HG03521 (cell line): ENCODE measurements at regions not wholly inside any gene's neighbourhood (a gene's known extent, or its start where the extent isn't known, plus 50 kb on each side); places are given as distances from the start of the nearest gene placed in this dataset.
"Not testable (repeated sequence)": the region's sequence is repeated elsewhere in the genome, so short reads cannot be mapped to it uniquely, and the experiment has no call there.

Experiments used
- ATAC-seq: cut with Tn5 transposase; IDR thresholded peaks from one replicate; pipeline ENCODE4 v1.9.1; 2021; ENCODE audit warnings: mild to moderate bottlenecking, moderate library complexity; ENCODE audit not compliant: unreplicated experiment

DNA sequence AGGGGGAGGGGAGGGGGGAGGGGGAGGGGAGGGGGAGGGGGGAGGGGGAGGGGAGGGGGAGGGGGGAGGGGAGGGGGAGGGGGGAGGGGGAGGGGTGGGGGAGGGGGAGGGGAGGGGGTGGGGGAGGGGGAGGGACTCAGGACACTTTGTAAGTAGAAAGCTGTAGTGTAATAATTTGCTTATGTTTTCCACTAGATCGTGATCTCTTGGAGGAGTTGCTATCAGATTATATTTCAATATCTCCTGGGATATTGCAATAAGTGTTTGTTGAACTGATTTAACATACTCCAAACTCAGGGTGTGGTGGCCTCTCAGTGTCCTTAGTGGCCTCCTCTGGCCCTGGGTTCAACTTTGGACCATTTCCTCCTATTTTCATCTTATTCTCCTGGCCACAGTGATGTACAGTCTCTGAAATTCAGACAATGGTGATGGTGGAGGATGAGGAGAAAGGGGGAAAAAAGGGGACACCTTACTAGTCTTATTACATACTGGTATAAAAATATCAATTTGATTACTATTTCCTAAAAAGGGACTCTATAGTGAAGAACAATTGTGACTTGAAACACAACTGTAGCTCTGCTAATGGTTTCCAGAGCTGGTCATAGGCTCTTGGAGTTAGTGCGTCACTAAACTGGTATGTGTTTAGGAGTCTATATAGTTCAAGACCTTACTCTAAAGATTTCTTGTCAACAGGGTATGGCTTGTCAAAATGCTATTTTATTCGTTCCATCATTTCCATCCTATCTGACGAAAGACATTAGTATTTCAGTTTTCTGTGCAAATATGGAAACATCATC is 89.6 kb downstream of the DDX1 start:
- ATAC-seq = no peak

DNA sequence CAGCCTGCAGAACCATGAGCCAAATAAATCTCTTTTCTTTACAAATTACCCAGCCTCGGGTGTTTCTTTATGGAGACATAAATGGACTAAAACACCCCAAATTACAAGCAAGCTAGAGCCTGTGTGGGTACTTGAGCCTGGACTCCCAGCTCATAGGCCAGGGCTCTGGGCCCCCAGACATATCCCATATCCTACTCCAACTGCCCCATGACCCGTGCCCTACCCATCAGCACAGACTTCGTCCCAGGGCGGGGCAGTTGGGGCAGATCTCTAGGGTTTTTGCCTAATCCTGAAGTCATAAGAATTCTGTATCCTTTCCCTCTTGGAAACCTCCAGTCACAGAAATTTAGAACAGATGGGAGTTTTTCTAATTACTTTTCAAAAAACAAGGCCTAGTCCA is 90.7 kb downstream of the DDX1 start:
- no peak for ATAC-seq

- ATAC-seq = no peak
Measured at GRCh38 chr2:15684161-15685039, 92.7 kb downstream of the DDX1 start.

GRCh38 chr2:15685143-15685542 is 93.5 kb downstream of the DDX1 start:
- no peak for ATAC-seq

DNA sequence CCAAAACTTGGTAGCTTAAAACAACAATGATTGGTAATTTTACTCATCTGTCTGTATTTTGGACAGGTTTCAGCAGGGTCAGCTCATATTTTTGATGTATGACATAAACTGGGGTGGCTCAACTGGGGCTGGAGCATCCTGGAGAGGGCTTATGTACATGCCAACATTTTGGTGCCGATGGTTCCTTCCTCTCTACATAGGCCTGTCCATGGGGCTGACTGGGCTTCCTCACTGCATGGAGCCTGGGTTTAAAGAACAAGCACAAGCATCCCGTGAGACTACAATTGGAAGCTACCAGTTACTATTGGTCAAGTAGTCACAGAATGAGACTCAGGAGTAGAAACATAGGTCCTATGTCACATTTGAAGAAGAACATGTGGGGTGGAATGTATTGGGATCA is 95.0 kb downstream of the DDX1 start:
- no peak for ATAC-seq

GRCh38 chr2:15687243-15687642 is 95.6 kb downstream of the DDX1 start:
- ATAC-seq = no peak

DNA sequence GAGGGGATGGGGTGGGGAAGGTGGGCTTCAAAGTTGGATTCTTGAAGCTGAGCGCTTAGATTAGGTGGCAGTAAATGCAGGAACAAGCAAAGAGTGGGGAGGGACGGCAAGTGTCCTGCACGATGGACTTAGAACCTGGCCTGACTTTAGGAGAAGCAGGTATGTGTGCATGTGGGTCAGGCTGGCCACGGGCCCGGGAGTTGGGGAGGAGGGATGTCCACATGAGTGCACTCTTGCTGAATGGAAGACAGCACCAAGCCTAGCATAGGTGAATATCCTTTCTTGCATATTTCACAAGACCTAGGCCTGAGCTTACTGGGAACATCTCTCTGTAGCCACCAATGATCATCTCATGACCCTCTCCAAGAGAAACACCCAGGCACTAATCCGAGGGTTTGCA is 96.1 kb downstream of the DDX1 start:
- no peak for ATAC-seq

DNA sequence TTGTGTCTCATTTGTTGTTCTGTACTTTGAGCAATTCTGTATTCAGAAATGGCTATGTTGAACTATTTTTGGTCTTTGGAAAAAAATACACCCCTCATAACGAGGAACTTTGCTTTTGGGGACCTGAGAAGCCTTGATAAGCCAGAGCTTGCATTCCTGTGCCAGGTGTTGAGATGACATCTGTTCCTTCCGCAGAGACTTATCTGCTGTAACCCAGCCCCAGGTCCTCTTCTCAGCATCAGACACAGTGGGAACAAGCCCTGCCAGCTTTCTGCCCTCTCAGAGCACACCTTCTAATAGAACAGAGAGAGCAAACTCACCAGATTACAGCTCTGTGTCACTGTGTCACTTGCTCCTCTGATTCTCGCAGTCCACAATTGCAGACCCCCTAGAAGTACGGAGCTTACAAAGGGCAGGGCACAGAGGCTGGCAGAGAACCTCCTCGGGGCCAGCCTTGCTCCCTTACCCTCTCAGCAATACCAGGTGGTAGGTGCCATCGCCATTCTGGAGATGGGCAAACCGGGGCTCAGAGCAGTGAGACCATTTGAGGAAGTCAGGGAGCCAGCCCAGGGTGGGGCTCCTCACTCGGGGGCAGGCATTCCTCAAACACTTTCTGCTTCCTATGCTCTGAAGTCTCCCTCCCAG is 97.4 kb downstream of the DDX1 start:
- no peak for ATAC-seq

- no peak for ATAC-seq
Measured at GRCh38 chr2:15689654-15690053, 98.0 kb downstream of the DDX1 start.

DNA sequence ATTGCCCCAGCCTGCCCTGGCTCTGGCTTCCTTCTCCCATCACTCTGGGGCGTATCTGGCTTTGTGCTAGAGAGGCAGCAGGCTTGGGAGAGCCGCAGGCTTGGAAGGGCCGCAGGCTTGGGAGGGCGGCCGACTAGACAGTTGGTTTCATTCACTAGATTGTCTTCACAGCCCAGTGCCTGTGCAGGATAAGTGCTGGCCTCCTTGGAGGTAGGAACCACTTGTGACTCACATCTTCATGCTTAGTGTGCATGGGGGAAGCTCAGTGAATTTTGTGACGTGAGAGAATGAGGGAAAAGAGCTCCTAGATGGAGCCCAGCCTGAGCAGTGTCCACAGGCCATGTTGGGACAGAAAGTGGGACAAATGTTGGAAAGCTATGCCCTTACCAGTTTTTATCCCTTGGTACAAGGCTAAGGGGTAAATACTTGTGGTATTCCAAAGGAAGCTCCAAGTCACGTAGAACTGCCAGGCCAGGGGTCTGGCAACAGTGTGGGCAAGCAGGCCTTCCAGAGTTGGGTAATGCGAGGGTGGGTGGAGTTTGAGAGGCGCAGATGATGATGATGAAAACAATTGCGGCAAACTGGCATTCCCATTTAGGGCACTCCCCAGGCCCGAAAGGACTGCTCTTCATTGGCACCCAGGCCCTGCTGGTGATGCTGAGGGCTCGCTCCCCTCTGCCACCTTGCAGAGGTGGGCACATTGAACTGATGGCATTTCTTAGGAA is 100.1 kb downstream of the DDX1 start:
- no peak for ATAC-seq

DNA sequence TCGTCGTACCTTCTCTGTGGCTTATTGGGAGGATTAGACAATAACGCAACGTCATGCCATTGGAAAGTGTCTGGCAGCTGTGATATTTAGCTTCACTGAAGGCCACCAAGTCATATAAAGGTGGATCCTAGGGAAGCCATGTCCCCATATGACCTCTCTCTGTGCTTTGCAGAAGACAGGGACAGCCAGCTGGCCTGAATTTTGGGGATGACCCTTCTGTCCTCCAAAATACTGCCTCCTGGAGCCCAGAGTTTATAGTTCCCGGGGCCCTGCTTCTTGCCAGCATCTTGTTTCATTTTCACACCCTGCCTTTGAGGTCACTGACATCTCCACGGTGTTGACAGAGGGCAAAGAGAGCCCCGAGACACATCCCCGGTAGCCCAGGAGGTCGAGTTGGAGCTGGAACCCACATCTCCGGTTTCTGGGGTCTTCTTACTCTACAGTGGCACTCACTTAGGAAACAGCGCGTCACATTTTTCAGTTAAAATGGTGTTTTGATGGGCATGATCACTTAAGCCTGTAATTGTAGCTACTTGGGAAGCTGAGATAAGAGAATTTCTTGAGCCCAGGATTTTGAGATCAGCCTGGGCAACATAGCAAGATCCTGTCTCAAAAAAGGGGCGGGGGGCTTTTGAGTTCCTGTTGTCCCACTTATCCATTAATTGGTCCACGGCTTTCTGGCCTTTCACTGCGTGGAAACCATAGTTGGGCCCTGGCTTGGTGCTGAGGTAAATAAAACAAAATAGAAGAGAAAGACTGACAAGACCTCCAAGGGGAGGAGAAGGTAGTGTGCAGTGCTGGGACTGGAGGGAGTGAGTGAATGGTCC is 101.1 kb downstream of the DDX1 start:
- ATAC-seq = no peak

- ATAC-seq = no peak
Measured at GRCh38 chr2:15693382-15693781, 101.7 kb downstream of the DDX1 start.

GRCh38 chr2:15693926-15694588 is 102.4 kb downstream of the DDX1 start:
- ATAC-seq = no peak

DNA sequence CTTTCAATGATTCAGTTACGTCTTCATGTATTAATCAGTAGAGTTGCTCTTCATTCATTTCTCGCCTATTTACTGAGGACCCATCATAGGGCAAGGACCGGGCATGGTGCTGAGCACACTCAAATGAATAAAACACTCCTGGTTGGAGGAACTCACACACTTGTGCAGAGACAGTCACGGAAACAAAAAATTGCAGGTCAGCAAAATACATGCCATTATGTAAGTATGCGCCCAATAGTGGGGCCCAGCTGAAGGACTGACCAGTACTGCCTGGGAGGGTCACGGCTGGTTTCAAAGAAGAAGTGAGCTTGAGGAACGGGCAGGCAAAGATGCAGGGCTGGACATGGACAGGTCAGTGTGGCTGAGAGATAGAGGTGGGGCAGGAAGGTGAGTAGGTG is 102.9 kb downstream of the DDX1 start:
- ATAC-seq = no peak

GRCh38 chr2:15695582-15696330 is 104.1 kb downstream of the DDX1 start:
- no peak for ATAC-seq

DNA sequence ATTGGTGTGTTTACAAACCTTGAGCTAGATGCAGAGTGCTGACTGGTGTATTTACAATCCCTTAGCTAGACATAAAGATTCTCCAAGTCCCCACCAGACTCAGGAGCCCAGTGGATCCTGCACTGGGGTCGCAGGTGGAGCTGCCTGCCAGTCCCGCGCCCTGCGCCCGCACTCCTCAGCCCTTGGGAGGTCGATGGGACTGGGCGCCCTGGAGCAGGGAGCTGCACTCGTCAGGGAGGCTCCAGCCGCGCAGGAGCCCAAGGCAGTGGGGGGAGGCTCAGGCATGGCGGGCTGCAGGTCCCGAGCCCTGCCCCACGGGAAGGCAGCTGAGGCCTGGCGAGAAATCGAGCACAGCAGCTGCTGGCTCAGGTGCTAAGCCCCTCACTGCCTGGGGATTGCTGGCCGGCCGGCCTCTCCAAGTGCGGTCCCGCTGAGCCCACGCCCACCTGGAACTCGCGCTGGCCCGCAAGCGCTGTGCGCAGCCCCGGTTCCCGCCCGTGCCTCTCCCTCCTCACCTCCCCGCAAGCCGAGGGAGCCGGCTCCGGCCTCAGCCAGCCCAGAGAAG is 105.0 kb downstream of the DDX1 start:
- ATAC-seq = not testable (repeated sequence)

DNA sequence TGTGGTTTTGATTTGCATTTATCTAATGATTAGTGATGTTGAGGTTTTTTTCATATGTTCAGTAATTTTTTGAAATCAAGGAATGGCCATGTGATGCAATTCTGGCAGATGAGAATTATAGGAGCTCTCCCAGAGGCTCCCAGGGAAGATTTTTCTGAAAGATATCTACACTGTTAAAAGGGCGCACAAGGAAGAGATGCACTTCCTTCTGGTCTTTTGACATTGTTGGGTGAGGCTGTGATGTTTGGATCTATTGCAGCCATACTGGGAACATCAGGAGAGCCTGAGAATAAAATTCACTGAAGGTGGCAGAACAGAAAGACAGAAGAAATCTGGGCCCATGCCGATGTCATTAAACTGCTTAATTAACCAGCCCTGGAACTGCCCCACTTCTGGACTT is 108.5 kb downstream of the DDX1 start:
- ATAC-seq = no peak

- no peak for ATAC-seq
Measured at GRCh38 chr2:15700599-15701340, 109.1 kb downstream of the DDX1 start.
